PC-9 (cell line): ENCODE measurements at regions not wholly inside any gene's neighbourhood (a gene's known extent, or its start where the extent isn't known, plus 50 kb on each side); places are given as distances from the start of the nearest gene placed in this dataset.

ENCODE experiments used
- BruUV-seq: library from RNA; stranded (reverse); fragments of 400-500 nt; replicated peaks from 2 replicates; lab custom pipeline; 2021; lab: Mats Ljungman, UMichigan
- CTCF ChIA-PET: fragments of 300-600 bp; sonication (Branson Sonifier 250); formaldehyde crosslinking; loops from one replicate; lab custom pipeline; 2022; ENCODE audit warnings: antibody characterized with exemption; lab: Charles Lee
- POLR2A ChIA-PET: fragments of 300-600 bp; sonication (Branson Sonifier 250); formaldehyde crosslinking; loops from one replicate; lab custom pipeline; 2022; ENCODE audit warnings: antibody characterized with exemption; ENCODE audit not compliant: unreplicated experiment; lab: Charles Lee
- DNase-seq, 2 experiments: peaks; one replicate each; pipeline versions ENCODE4 v3.0.0 to v3.0.0-alpha.2; 2015 to 2022; ENCODE audit warnings: mixed read lengths in 1 of 2
- H2AFZ ChIP-seq: fragments of 200-600 bp; sonication (generic); 2 replicates; pipeline ENCODE4 v1.8.1; 2017; ENCODE audit warnings: antibody characterized with exemption
- H3F3A ChIP-seq: fragments of 200-600 bp; sonication (generic); 2 replicates; pipeline ENCODE4 v1.8.1; 2017; ENCODE audit warnings: antibody characterized with exemption, mild to moderate bottlenecking, low read depth; ENCODE audit not compliant: insufficient read depth
- H3K27ac ChIP-seq: fragments of 200-600 bp; sonication (generic); 2 replicates; pipeline ENCODE4 v1.6.1; 2016; ENCODE audit warnings: mixed run types
- H3K27me3 ChIP-seq: fragments of 200-600 bp; sonication (generic); 2 replicates; pipeline ENCODE4 v1.6.1; 2016; ENCODE audit warnings: low read depth, mixed run types; ENCODE audit not compliant: insufficient read depth
- H3K36me3 ChIP-seq: fragments of 200-600 bp; sonication (generic); 2 replicates; pipeline ENCODE4 v1.6.1; 2016; ENCODE audit warnings: low read depth, mixed run types
- H3K4me1 ChIP-seq: fragments of 200-600 bp; sonication (generic); replicated peaks from 2 replicates; pipeline ENCODE4 v1.6.1; 2016; ENCODE audit warnings: mixed run types; ENCODE audit not compliant: insufficient read depth
- H3K4me2 ChIP-seq: fragments of 200-600 bp; sonication (generic); 2 replicates; pipeline ENCODE4 v1.6.1; 2017; ENCODE audit warnings: mixed run types
- H3K4me3 ChIP-seq: fragments of 200-600 bp; sonication (generic); 2 replicates; pipeline ENCODE4 v1.6.1; 2016; ENCODE audit warnings: mixed run types
- H3K79me2 ChIP-seq: fragments of 200-600 bp; sonication (generic); 2 replicates; pipeline ENCODE4 v1.6.1; 2017; ENCODE audit warnings: low read depth, mixed run types
- H3K9me2 ChIP-seq: fragments of 200-600 bp; sonication (generic); 2 replicates; pipeline ENCODE4 v1.8.1; 2017; ENCODE audit warnings: mild to moderate bottlenecking; ENCODE audit not compliant: insufficient read depth
- H3K9me3 ChIP-seq: fragments of 200-600 bp; sonication (generic); 2 replicates; pipeline ENCODE4 v1.8.1; 2016; ENCODE audit warnings: low read depth; ENCODE audit not compliant: insufficient read depth
- H4K20me1 ChIP-seq: fragments of 200-600 bp; sonication (generic); 2 replicates; pipeline ENCODE4 v1.8.1; 2017; ENCODE audit not compliant: insufficient read depth
- CTCF ChIP-seq: fragments of 200-600 bp; sonication (generic); conservative IDR thresholded peaks from 2 replicates; pipeline ENCODE4 v1.6.1; 2017; ENCODE audit warnings: mixed run types, antibody characterized with exemption, mild to moderate bottlenecking, moderate library complexity
- EZH2 ChIP-seq: fragments of 200-600 bp; sonication (generic); IDR thresholded peaks from 2 replicates; pipeline ENCODE4 v1.8.0; 2017; ENCODE audit warnings: antibody characterized with exemption, low read depth
- intact Hi-C: fragments of 100-400 bp; cut with micrococcal nuclease; formaldehyde crosslinking; loops from one replicate; pipeline ENCODE4 v1.10.0; 2022; ENCODE audit not compliant: unreplicated experiment

- no peak overlapping the region for H3K4me2 ChIP-seq
- CTCF ChIA-PET = no interaction called here
- POLR2A ChIA-PET = no interaction called here
Observed at GRCh38 chr14:27181333-27181732, 583.5 kb upstream of the NOVA1 start.

GRCh38 chr14:27184427-27184826, 586.6 kb upstream of the NOVA1 start:
- intact Hi-C loops = no loop called here
- Histone ChIP-seq H3K27me3 (no peaks in the 10 kb centered on the region), H3K9me3 (no peaks in the 10 kb centered on the region), H3F3A (no peaks in the 10 kb centered on the region), H4K20me1 (no peaks in the 10 kb centered on the region), H3K36me3 (no peaks in the 10 kb centered on the region), H3K4me1 (no peaks in the 10 kb centered on the region), H3K9me2 (no peaks in the 10 kb centered on the region), H3K4me3 (no peak overlapping the region), H3K27ac (no peak overlapping the region), H3K79me2 (no peaks in the 10 kb centered on the region), H2AFZ (no peak overlapping the region), H3K4me2 (no peak overlapping the region)
- BruUV-seq = no TSS peak
- POLR2A ChIA-PET = no interaction called here
- TF ChIP-seq CTCF (no peak), EZH2 (no peak)
- DNase-seq = no peak
- CTCF ChIA-PET = no interaction called here

More at GRCh38 chr14:27181333-27181732, 583.5 kb upstream of the NOVA1 start:
- H3K4me3 ChIP-seq = no peak overlapping the region
- H3K27ac ChIP-seq = no peak overlapping the region
- H3K79me2 ChIP-seq = no peaks in the 10 kb centered on the region
- H3K9me2 ChIP-seq = no peaks in the 10 kb centered on the region
- intact Hi-C loops = no loop called here
- TF ChIP-seq CTCF = no peak
- TF ChIP-seq EZH2 = no peak
- H3K9me3 ChIP-seq = no peaks in the 10 kb centered on the region
- H3K36me3 ChIP-seq = no peaks in the 10 kb centered on the region
- no peaks in the 10 kb centered on the region for H3K27me3 ChIP-seq
- no peaks in the 10 kb centered on the region for H3F3A ChIP-seq
- DNase-seq = no peak
- no TSS peak for BruUV-seq
- H4K20me1 ChIP-seq = no peaks in the 10 kb centered on the region
- no peaks in the 10 kb centered on the region for H3K4me1 ChIP-seq
- no peak overlapping the region for H2AFZ ChIP-seq

GRCh38 chr14:27186048-27186447, 588.2 kb upstream of the NOVA1 start:
- POLR2A ChIA-PET = no interaction called here
- Histone ChIP-seq H3K4me2 (no peak overlapping the region), H3K27ac (no peak overlapping the region), H3K9me2 (no peaks in the 10 kb centered on the region), H2AFZ (no peak overlapping the region), H3K9me3 (no peaks in the 10 kb centered on the region), H3K4me3 (no peak overlapping the region), H4K20me1 (no peaks in the 10 kb centered on the region), H3F3A (no peaks in the 10 kb centered on the region), H3K4me1 (no peaks in the 10 kb centered on the region), H3K36me3 (no peaks in the 10 kb centered on the region), H3K27me3 (no peaks in the 10 kb centered on the region), H3K79me2 (no peaks in the 10 kb centered on the region)
- DNase-seq = no peak
- CTCF ChIA-PET = no interaction called here
- TF ChIP-seq CTCF (no peak), EZH2 (no peak)
- BruUV-seq = no TSS peak
- intact Hi-C loops = no loop called here
